ENCODE measurements at regions not wholly inside any gene's neighbourhood (a gene's known extent, or its start where the extent isn't known, plus 50 kb on each side); places are given as distances from the start of the nearest gene placed in this dataset.

- no peak for DNase-seq
Observed at GRCh38 chr13:27370305-27370872, 54.0 kb upstream of the GTF3A start.

GRCh38 chr13:27371932-27372331 lies 52.5 kb upstream of the GTF3A start:
- no peak for DNase-seq

GRCh38 chr13:27372896-27373295 lies 51.5 kb upstream of the GTF3A start:
- DNase-seq, result no peak

GRCh38 chr13:27374126-27374613 lies 50.2 kb upstream of the GTF3A start:
- no peak for DNase-seq
